DND-41 (cell line): ENCODE measurements at regions not wholly inside any gene's neighbourhood (a gene's known extent, or its start where the extent isn't known, plus 50 kb on each side); places are given as distances from the start of the nearest gene placed in this dataset.

Experiments
- ATAC-seq: fragments of 200-7000 bp; cut with Tn5 transposase; 3 replicates; pipeline ENCODE4 v1.9.1; 2021; ENCODE audit warnings: low read depth; ENCODE audit not compliant: insufficient read depth
- DNase-seq: peaks from one replicate; pipeline ENCODE4 v3.0.0-alpha.2; 2020
- H2AFZ ChIP-seq: 2 replicates; pipeline ENCODE4 v1.6.0; 2012; ENCODE audit warnings: low read depth, low read length
- H3K27ac ChIP-seq: 2 replicates; pipeline ENCODE4 v1.5.1; 2012; ENCODE audit warnings: low read length, inconsistent platforms
- H3K27me3 ChIP-seq: fragments of 200-600 bp; sonication (generic); 2 replicates; pipeline ENCODE4 v1.6.0; 2012; ENCODE audit warnings: low read length, mild to moderate bottlenecking, inconsistent platforms; ENCODE audit not compliant: insufficient read depth, poor library complexity
- H3K36me3 ChIP-seq: 2 replicates; pipeline ENCODE4 v1.5.1; 2012; ENCODE audit warnings: low read length, inconsistent platforms; ENCODE audit not compliant: insufficient read depth
- H3K4me1 ChIP-seq: 2 replicates; pipeline ENCODE4 v1.5.1; 2012; ENCODE audit warnings: mild to moderate bottlenecking, low read length; ENCODE audit not compliant: insufficient read depth
- H3K4me2 ChIP-seq: 2 replicates; pipeline ENCODE4 v1.6.0; 2012; ENCODE audit warnings: mild to moderate bottlenecking, moderate library complexity, low read length, inconsistent platforms; ENCODE audit not compliant: insufficient read depth
- H3K4me3 ChIP-seq, 2 experiments: fragments of 200-600 bp in 1 of 2; shearing (Covaris generic) in 1 of 2; 2 replicates each; pipeline ENCODE4 v1.5.1; 2012 to 2016; ENCODE audit warnings: inconsistent platforms in 2 of 2, low read length in 2 of 2, mild to moderate bottlenecking in 2 of 2, low read depth in 1 of 2, moderate library complexity in 1 of 2
- H3K79me2 ChIP-seq: 2 replicates; pipeline ENCODE4 v1.6.0; 2012; ENCODE audit warnings: low read length, inconsistent platforms; ENCODE audit not compliant: insufficient read depth
- H3K9ac ChIP-seq: 2 replicates; pipeline ENCODE4 v1.6.0; 2012; ENCODE audit warnings: low read depth, mild to moderate bottlenecking, inconsistent platforms, low read length, moderate library complexity
- H3K9me3 ChIP-seq: 2 replicates; pipeline ENCODE4 v1.5.1; 2012; ENCODE audit warnings: low read length, moderate library complexity, mild to moderate bottlenecking, inconsistent platforms; ENCODE audit not compliant: insufficient read depth, severe bottlenecking
- H4K20me1 ChIP-seq: 2 replicates; pipeline ENCODE4 v1.6.0; 2012; ENCODE audit warnings: low read length; ENCODE audit not compliant: insufficient read depth
- EZH2 ChIP-seq: IDR thresholded peaks from 3 replicates; pipeline ENCODE4 v1.6.1; 2012; ENCODE audit warnings: borderline replicate concordance, low read depth, mild to moderate bottlenecking, moderate library complexity, low read length, inconsistent platforms; ENCODE audit not compliant: severe bottlenecking
- TF ChIP-seq, protein P1 (sequence below): IDR thresholded peaks from 2 replicates; pipeline ENCODE4 v1.5.1; 2012; ENCODE audit warnings: borderline replicate concordance, low read length, moderate library complexity, mild to moderate bottlenecking; ENCODE audit not compliant: poor library complexity, severe bottlenecking; ENCODE audit errors: extremely low read depth

DNA sequence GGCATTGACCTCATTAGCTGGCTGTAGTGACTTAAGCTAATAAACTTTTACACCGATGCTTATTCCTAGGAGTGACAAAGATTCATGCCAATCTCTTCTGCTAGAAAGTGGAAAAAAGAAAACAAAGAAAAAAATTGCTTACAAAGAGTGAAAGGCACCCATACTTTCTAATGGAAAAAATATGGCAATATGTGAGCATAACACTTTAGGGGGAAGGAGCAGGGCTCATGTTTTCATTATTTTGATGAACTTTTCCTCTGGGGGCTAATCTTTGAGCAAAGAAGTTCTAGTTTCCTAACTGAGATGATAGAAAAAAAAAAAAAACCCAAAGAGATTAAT lies 94.8 kb upstream of the THRB start:
- no peak for ATAC-seq
- Histone ChIP-seq H3K9me3 (no peaks in the 10 kb centered on the region), H3K27ac (no peak overlapping the region), H3K79me2 (no peaks in the 10 kb centered on the region), H4K20me1 (no peaks in the 10 kb centered on the region), H3K4me2 (no peak overlapping the region), H3K36me3 (no peaks in the 10 kb centered on the region), H3K4me3 (no peak overlapping the region), H3K27me3 (no peaks in the 10 kb centered on the region), H3K4me1 (no peaks in the 10 kb centered on the region), H2AFZ (no peak overlapping the region), H3K9ac (no peak overlapping the region)
- no peak for DNase-seq
- TF ChIP-seq, protein P1, sequence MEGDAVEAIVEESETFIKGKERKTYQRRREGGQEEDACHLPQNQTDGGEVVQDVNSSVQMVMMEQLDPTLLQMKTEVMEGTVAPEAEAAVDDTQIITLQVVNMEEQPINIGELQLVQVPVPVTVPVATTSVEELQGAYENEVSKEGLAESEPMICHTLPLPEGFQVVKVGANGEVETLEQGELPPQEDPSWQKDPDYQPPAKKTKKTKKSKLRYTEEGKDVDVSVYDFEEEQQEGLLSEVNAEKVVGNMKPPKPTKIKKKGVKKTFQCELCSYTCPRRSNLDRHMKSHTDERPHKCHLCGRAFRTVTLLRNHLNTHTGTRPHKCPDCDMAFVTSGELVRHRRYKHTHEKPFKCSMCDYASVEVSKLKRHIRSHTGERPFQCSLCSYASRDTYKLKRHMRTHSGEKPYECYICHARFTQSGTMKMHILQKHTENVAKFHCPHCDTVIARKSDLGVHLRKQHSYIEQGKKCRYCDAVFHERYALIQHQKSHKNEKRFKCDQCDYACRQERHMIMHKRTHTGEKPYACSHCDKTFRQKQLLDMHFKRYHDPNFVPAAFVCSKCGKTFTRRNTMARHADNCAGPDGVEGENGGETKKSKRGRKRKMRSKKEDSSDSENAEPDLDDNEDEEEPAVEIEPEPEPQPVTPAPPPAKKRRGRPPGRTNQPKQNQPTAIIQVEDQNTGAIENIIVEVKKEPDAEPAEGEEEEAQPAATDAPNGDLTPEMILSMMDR, result no peak
- TF ChIP-seq EZH2, result no peak

GRCh38 chr3:24589931-24590880 lies 95.6 kb upstream of the THRB start:
- no peak for TF ChIP-seq EZH2
- TF ChIP-seq, protein P1, result no peak
- Histone ChIP-seq H3K4me1 (no peaks in the 10 kb centered on the region), H3K4me2 (no peak overlapping the region), H3K4me3 (no peak overlapping the region), H3K9ac (no peak overlapping the region), H3K36me3 (no peaks in the 10 kb centered on the region), H3K79me2 (no peaks in the 10 kb centered on the region), H3K9me3 (no peaks in the 10 kb centered on the region), H3K27ac (no peak overlapping the region), H4K20me1 (no peaks in the 10 kb centered on the region), H2AFZ (no peak overlapping the region), H3K27me3 (no peaks in the 10 kb centered on the region)
- DNase-seq (no peak), ATAC-seq (no peak)

- H3K9ac ChIP-seq, result no peak overlapping the region
- no peaks in the 10 kb centered on the region for H3K4me1 ChIP-seq
- H3K27me3 ChIP-seq, result no peaks in the 10 kb centered on the region
- no peaks in the 10 kb centered on the region for H4K20me1 ChIP-seq
- H3K9me3 ChIP-seq, result no peaks in the 10 kb centered on the region
- H3K4me3 ChIP-seq, result no peak overlapping the region
- H3K79me2 ChIP-seq, result no peaks in the 10 kb centered on the region
- no peak overlapping the region for H2AFZ ChIP-seq
- DNase-seq (no peak), ATAC-seq (no peak)
- no peaks in the 10 kb centered on the region for H3K36me3 ChIP-seq
- H3K4me2 ChIP-seq, result no peak overlapping the region
- TF ChIP-seq, protein P1, result no peak
- no peak for TF ChIP-seq EZH2
- no peak overlapping the region for H3K27ac ChIP-seq
Observed at GRCh38 chr3:24591191-24591590, 96.5 kb upstream of the THRB start.
